NCI-H226 (cell line): ENCODE measurements at regions not wholly inside any gene's neighbourhood (a gene's known extent, or its start where the extent isn't known, plus 50 kb on each side); places are given as distances from the start of the nearest gene placed in this dataset.

Source experiments
- DNase-seq: peaks from one replicate; pipeline ENCODE4 v3.0.0-alpha.2; 2015

DNA sequence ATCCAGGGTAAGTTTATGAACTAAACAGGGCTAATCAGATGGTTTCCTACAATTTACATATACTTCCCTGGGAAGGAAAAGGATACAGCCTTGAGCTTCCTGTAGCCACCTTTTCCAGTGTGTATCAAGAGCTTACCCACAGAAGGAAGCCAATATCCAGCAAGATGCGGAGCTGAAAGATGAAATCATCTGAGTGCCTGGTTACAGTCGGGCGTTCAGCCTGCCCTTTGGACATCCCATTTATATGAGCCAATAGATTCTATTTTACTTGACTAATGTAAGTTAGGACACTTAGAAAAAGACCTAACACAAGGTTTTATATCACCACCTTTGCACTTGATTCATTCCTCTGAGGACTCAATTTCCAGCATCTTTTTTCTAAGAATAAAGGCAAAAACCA is 108.2 kb downstream of the UCHL5 start:
- no peak for DNase-seq

- DNase-seq = peak; percentile 43
Measured at GRCh38 chr1:192951691-192952460, 107.3 kb downstream of the UCHL5 start.

DNA sequence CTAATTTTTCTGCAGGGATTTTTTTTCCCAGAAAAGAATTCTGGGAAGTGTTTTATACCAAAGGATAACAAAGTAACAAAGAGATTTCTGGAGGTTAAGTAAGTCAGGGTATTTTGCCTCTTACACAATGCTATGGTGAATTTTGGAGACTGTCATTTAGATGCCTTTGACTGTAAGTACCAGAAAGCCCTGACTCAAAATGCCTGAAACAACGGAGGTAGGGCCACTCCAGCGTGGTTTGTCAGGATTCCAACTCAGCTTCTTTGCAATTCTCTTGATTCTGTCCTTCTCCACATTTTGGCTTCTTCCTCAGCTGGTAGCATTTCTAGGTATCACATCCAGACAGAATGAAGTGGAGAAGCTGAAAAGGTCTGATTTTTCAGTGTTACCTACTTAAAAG is 106.5 kb downstream of the UCHL5 start:
- no peak for DNase-seq

DNA sequence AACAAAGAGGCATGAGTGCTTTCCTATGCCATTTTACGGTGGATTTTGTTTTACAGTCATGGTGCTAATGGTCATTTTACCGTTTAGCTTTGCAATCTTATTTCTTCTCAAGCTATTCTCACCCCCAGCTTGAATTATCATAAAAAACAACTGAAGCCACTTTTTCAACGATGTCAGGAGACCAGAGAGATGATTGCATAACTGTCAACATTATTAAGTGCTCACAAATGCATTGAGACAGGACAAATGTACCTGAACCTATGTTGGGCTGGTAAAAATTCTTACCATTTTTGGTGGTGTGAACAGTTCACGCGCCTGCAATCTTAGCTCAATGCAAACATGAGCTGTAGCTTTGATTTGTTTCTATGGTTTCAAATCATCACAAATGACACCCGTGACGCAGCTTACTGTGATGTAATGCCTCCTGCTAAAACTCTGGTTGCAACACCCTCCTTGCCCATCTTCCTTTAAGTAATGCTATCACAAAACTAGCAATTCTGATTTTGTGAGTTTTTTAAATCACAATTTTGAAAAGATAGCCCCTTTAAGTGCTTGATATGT is 104.4 kb downstream of the UCHL5 start:
- no peak for DNase-seq

DNA sequence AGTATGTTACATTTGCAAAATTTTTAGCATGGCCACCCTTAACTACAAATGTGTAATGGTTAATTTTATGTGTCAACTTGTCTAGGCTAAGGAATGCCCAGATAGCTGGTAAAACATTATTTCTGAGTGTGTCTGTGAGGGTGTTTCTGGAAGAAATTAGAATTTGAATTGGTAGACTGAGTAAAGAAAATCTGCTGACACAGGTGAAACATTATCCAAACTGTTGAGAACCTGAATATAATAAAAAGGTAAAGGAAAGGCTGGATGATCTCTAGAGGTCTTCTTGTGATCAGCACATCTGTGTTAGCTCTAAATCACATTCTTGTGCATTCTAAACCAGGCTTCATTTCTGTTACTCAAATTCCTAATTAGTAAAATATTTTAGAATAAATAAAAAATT is 100.8 kb downstream of the UCHL5 start:
- no peak for DNase-seq

DNA sequence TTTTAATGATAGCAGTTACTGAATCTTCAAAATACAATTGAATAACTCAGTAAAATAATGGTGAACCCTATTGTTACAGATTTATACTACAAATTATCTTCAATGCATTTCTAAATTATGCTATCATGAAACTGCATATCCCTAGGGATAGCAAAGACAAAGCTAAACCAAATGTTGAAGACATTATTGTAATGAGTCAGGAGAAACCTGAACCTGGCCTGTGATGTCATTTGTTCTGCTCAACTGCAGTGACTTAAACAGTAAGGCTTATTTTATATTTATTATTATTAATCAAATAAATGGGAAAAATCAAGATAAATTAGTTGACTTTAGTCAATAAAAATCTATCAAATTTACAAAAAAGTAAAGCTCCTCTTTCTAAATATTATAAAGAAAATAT is 100.3 kb downstream of the UCHL5 start:
- no peak for DNase-seq

DNA sequence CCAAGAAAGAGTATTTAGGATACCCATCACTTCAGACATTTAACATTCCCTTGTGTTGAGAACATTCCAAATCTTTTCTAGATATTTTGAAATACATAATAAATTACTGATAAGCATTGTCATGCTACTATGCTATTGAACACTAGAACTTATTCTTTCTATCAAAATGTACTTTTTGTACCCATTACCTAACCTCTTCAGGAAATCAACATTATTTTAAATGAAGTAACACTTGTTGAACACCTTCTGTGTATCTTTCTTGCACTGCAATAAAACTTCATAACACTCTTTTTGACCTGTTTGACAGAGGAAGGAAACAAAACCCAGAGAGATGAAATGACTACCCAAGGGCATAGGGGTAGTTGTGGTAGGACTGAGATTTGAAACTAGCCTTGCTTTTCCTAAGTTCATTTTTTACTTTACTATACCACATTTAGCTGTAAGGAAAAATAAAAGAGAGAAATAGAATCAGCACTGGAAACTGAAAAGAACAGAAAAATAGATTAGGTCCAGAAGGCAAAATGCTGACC is 99.4 kb downstream of the UCHL5 start:
- DNase-seq = no peak
